ENCODE measurements at regions not wholly inside any gene's neighbourhood (a gene's known extent, or its start where the extent isn't known, plus 50 kb on each side); places are given as distances from the start of the nearest gene placed in this dataset.

- Histone ChIP-seq H3K27ac (ENCODE audit: low read depth, low read length) (no peak overlapping the region), H3K4me1 (ENCODE audit: control insufficient read depth, low read length) (no peaks in the 10 kb centered on the region), H3K9me3 (ENCODE audit: control insufficient read depth, insufficient read depth, low read length) (no peaks in the 10 kb centered on the region), H3K4me2 (ENCODE audit: low read length) (no peak overlapping the region), H3K79me2 (ENCODE audit: control insufficient read depth, low read length) (no peaks in the 10 kb centered on the region), H3K36me3 (ENCODE audit: control insufficient read depth, low read length) (no peaks in the 10 kb centered on the region), H3K4me3 (ENCODE audit: low read length) (no peak overlapping the region), H3F3A (ENCODE audit: control insufficient read depth, insufficient read depth) (no peaks in the 10 kb centered on the region), H4K20me1 (ENCODE audit: control insufficient read depth, insufficient read depth, low read depth, low read length) (no peaks in the 10 kb centered on the region), H3K9me2 (replicated peaks; ENCODE audit: control insufficient read depth, low read length) (no peaks in the 10 kb centered on the region), H3K27me3 (ENCODE audit: control insufficient read depth, low read length) (no peaks in the 10 kb centered on the region)
- no peak for TF ChIP-seq CTCF (IDR thresholded peaks at IDR 0.05; ENCODE audit: low read depth, low read length, poor library complexity, severe bottlenecking)
- no peak for TF ChIP-seq EZH2phosphoT487 (IDR thresholded peaks at IDR 0.05; ENCODE audit: borderline replicate concordance, low read length)
Measured at GRCh38 chr2:106695919-106696318, 190.0 kb downstream of the ST6GAL2 start.

- no peaks in the 10 kb centered on the region for H3K4me1 ChIP-seq (ENCODE audit: control insufficient read depth, low read length)
- H3K4me3 ChIP-seq (ENCODE audit: low read length) = no peak overlapping the region
- no peak overlapping the region for H3K4me2 ChIP-seq (ENCODE audit: low read length)
- no peaks in the 10 kb centered on the region for H3K36me3 ChIP-seq (ENCODE audit: control insufficient read depth, low read length)
- H3K9me3 ChIP-seq (ENCODE audit: control insufficient read depth, insufficient read depth, low read length) = no peaks in the 10 kb centered on the region
- TF ChIP-seq CTCF (IDR thresholded peaks at IDR 0.05; ENCODE audit: low read depth, low read length, poor library complexity, severe bottlenecking) (no peak), EZH2phosphoT487 (IDR thresholded peaks at IDR 0.05; ENCODE audit: borderline replicate concordance, low read length) (no peak)
- H3K27me3 ChIP-seq (ENCODE audit: control insufficient read depth, low read length) = no peaks in the 10 kb centered on the region
- H4K20me1 ChIP-seq (ENCODE audit: control insufficient read depth, insufficient read depth, low read depth, low read length) = no peaks in the 10 kb centered on the region
- H3K27ac ChIP-seq (ENCODE audit: low read depth, low read length) = no peak overlapping the region
- H3K9me2 ChIP-seq (replicated peaks; ENCODE audit: control insufficient read depth, low read length) = no peaks in the 10 kb centered on the region
- no peaks in the 10 kb centered on the region for H3K79me2 ChIP-seq (ENCODE audit: control insufficient read depth, low read length)
- H3F3A ChIP-seq (ENCODE audit: control insufficient read depth, insufficient read depth) = no peaks in the 10 kb centered on the region
Measured at GRCh38 chr2:106700616-106701015, 185.4 kb downstream of the ST6GAL2 start.

GRCh38 chr2:106701203-106702022 is 184.6 kb downstream of the ST6GAL2 start:
- TF ChIP-seq EZH2phosphoT487 (IDR thresholded peaks at IDR 0.05; ENCODE audit: borderline replicate concordance, low read length) (no peak), CTCF (IDR thresholded peaks at IDR 0.05; ENCODE audit: low read depth, low read length, poor library complexity, severe bottlenecking) (no peak)
- H4K20me1 ChIP-seq (ENCODE audit: control insufficient read depth, insufficient read depth, low read depth, low read length) = no peaks in the 10 kb centered on the region

More at GRCh38 chr2:106701203-106702022, 184.6 kb downstream of the ST6GAL2 start:
- no peaks in the 10 kb centered on the region for H3K9me2 ChIP-seq (replicated peaks; ENCODE audit: control insufficient read depth, low read length)
- H3K36me3 ChIP-seq (ENCODE audit: control insufficient read depth, low read length) = no peaks in the 10 kb centered on the region
- no peak overlapping the region for H3K27ac ChIP-seq (ENCODE audit: low read depth, low read length)
- no peak overlapping the region for H3K4me3 ChIP-seq (ENCODE audit: low read length)
- H3F3A ChIP-seq (ENCODE audit: control insufficient read depth, insufficient read depth) = no peaks in the 10 kb centered on the region
- H3K4me1 ChIP-seq (ENCODE audit: control insufficient read depth, low read length) = no peaks in the 10 kb centered on the region
- no peaks in the 10 kb centered on the region for H3K27me3 ChIP-seq (ENCODE audit: control insufficient read depth, low read length)
- H3K79me2 ChIP-seq (ENCODE audit: control insufficient read depth, low read length) = no peaks in the 10 kb centered on the region
- no peak overlapping the region for H3K4me2 ChIP-seq (ENCODE audit: low read length)
- no peaks in the 10 kb centered on the region for H3K9me3 ChIP-seq (ENCODE audit: control insufficient read depth, insufficient read depth, low read length)

Data from DOHH2 (cell line).